Bone marrow (tissue), 2 donors: ENCODE measurements at regions not wholly inside any gene's neighbourhood (a gene's known extent, or its start where the extent isn't known, plus 50 kb on each side); places are given as distances from the start of the nearest gene placed in this dataset.
"Not testable (repeated sequence)": the region's sequence is repeated elsewhere in the genome, so short reads cannot be mapped to it uniquely, and the experiment has no call there.

Source experiments
- DNase-seq, 2 donors: peaks; one replicate each; lab custom pipeline; 2025; lab: John Stamatoyannopoulos, UW

GRCh38 chr11:38446336-38446735, 1848.3 kb upstream of the RAG2 start:
- DNase-seq = no peak

- no peak for DNase-seq
Measured at GRCh38 chr11:38438091-38438490, 1840.1 kb upstream of the RAG2 start.

DNA sequence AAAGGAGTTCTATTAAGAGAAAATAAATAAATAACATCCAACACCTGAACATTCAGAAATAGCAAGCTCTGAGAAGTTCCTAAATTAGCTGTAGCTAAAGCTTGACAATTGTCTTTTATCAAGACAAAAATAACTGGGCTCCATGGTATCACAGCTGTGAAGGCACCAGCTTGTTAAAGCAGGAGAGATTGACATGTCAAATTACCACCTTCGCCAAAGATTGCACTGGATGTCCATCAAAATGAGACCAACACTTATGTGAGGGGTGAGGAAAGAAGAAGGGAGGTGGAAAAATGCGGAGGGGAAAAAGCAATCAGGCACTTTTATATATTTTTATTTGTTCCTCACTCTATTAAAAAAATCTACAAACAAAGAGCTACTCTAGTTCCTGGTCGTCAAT, 1827.5 kb upstream of the RAG2 start:
- DNase-seq = no peak

DNA sequence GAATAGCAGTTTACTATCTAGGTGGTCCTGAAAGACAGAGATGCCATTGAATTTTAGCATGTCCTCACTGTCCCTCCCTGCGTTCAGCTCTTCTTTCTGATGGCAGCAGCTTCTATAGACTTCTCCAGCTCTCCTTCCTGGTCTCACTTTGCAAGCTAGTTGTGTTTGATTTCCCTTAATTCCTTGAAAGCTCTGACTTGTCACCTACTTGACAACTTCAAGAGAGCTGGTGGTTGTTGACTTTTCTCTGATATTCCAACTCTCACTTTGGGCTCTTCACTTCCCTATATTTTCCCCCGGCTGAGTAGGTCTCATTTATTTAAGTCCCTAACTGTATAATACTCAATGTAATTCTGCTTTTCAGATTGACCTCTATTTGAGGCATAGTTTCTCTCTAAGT, 1825.0 kb upstream of the RAG2 start:
- DNase-seq = no peak

DNA sequence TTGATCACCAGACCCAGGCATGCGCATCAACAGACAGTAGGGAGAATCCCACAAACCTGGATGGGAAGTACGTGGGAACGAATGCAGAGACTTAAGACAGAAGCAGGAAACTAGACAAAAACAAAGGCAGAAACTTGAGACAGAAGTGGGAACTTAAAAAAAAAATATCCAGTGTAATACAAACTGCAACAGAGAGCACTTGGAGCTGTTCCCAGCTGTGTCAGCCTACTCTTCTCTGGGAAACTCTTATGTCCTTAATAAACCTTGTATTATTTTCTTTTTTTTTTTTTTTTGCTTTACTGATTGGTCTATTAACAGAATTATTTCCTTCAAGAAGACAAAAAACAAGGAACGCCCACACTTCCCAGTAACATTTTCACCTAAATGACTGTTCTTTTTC, 1818.1 kb upstream of the RAG2 start:
- no peak for DNase-seq

GRCh38 chr11:38411149-38411548, 1813.1 kb upstream of the RAG2 start:
- no peak for DNase-seq

- DNase-seq = no peak
Measured at GRCh38 chr11:38402063-38402462, 1804.0 kb upstream of the RAG2 start.

DNA sequence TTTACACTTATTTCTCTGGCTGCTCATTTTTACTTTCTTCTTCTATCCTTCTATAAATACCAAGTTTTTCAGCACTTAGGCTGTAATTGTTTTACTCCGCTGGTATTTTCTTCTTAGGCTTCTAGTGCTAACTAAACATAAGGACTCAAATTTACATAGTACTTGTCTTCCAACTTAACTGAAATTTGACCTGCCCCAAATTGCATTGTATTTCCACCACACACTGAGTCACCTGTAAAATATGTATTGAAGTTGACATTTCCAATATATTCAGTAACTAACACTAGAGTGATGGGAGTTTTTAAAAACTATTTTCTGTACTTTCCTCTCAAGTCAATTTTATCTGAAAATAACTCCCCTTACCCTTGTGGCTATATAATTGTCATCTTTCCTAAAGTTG, 1794.1 kb upstream of the RAG2 start:
- DNase-seq = no peak

- DNase-seq = no peak
Measured at GRCh38 chr11:38384568-38384967, 1786.5 kb upstream of the RAG2 start.

GRCh38 chr11:38365274-38365673, 1767.2 kb upstream of the RAG2 start:
- DNase-seq = no peak

DNA sequence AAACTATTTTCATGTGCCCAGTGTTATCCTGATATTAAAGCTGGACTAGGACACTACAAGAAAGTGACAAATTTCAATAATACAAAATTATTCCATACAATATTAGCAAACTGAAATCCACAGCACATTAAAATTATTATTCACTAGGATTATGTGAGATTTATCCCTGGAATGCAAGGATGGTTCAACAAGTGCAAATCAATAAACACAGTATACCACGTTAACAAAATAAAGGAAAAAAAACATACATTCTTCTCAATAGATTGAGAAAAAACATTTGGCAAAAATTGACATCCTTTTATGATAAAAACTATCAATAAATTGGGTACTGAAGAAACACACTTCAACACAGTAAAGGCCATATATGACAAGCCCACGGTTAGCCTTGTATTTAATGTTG, 1758.2 kb upstream of the RAG2 start:
- DNase-seq = no peak

- no peak for DNase-seq
Measured at GRCh38 chr11:38345286-38345685, 1747.2 kb upstream of the RAG2 start.

DNA sequence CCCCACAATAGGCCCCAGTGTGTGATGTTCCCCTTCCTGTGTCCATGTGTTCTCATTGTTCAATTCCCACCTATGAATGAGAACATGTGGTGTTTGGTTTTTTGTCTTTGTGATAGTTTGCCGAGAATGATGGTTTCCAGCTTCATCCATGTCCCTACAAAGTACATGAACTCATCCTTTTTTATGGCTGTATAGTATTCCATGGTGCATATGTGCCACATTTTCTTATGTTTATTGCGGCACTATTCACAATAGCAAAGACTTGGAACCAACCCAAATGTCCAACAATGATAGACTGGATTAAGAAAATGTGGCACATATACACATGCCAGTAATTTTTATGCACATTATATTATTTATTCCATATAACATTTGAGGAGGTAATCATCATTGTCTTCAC, 1743.6 kb upstream of the RAG2 start:
- DNase-seq = not testable (repeated sequence)

GRCh38 chr11:38339835-38340440, 1741.9 kb upstream of the RAG2 start:
- DNase-seq = no peak

GRCh38 chr11:38338022-38338421, 1740.0 kb upstream of the RAG2 start:
- DNase-seq = not testable (repeated sequence)

DNA sequence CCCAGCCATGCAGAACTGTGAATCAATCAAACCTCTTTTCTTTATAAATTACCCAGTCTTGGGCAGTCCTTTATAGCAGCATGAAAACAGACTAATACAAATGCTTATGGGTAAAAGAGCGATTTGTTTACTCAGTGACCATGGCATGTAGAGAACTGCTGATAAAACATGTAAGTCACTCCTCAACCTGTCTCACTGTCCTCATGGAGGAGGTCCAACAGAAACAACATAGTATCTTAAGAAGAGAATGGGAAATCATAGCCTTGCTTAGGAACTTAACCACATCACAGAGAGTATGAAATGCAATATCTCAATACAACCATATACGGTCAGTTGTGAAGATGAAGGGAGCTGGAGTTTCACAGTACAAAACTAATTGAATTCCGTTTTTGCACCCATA, 1734.0 kb upstream of the RAG2 start:
- no peak for DNase-seq

GRCh38 chr11:38330578-38330977, 1732.5 kb upstream of the RAG2 start:
- no peak for DNase-seq

GRCh38 chr11:38323961-38324761, 1726.1 kb upstream of the RAG2 start:
- no peak for DNase-seq

DNA sequence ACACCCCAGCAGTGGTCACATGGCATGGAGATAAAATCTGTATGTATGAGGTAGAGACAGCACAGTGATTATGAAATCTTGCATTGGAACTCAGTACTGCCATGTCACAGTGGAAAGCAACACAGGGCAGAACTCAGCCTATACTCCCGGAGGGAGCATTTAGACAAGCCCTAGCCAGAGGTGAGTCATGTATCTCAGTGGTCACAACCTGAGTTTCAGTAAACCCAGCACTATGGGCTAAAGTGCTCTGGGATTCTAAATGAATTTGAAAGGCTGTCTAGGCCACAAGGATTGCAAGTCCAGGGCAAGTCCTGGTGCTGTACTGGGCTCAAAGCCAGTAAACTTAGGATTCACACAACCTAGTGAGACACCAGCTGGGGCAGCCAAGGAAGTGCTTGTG, 1717.1 kb upstream of the RAG2 start:
- DNase-seq = no peak

DNA sequence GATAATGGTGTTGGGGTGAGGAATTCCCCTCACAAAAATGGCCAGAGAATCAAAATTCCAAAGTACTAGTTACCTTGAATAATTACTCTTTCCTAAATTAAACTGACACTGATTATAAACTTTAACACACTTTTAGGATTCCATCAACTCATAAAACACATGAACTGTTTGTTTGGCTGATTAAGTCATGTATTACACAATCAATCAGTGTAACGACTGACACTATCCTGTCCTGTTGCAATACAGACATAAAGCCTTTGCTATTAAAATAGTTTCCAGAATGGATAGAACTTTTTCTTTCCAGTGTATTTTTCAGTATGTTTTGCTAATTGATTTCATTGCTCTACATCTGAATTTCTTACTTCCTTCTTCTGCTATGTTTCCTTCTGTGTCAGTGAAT, 1709.4 kb upstream of the RAG2 start:
- DNase-seq = no peak

DNA sequence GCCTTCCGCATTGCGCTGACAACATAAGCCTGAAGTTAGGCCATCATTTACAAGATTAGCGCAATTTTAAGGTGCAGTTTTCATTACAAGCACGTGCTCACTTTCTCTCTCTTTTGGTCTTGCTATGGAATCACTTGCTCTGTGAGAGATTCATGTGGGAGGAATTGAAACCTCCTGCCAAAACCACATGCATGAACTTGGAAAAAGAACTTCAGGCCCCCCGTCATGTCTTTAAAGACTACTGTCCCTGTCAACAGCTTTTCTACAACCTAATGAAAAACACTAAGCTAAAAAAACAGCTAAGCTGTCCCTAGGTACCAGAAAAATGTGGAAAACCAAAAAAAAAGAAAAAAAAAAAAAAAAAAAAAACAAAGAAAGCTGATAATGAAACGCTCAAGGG, 1707.6 kb upstream of the RAG2 start:
- DNase-seq = no peak

GRCh38 chr11:38304926-38305325, 1706.9 kb upstream of the RAG2 start:
- DNase-seq = no peak

GRCh38 chr11:38302564-38302963, 1704.5 kb upstream of the RAG2 start:
- DNase-seq = no peak

DNA sequence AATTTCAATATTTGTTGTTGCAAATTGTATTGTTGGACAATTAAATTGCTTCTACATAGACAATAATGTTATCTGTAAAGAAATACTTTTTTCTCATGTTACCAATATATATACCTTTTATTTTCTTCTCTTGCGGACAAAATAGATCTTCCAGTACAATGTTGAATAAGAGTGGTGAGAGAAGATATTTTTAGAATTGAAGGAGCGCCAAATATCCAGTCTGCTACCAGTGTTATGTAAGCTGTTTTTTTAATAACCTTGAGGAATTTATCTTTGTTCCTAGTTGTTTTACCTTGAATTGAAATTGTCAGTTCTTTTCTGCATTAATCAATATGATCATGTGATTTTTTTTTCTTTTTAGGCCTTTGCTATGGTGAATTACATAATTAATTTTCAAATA, 1702.5 kb upstream of the RAG2 start:
- DNase-seq = no peak
